NT2/D1 (cell line): ENCODE measurements at regions not wholly inside any gene's neighbourhood (a gene's known extent, or its start where the extent isn't known, plus 50 kb on each side); places are given as distances from the start of the nearest gene placed in this dataset.

Experiments
- DNase-seq: peaks from one replicate; pipeline ENCODE4 v3.0.0-alpha.2; 2011; ENCODE audit warnings: low read depth, low spot score
- H3K27me3 ChIP-seq: 2 replicates; pipeline ENCODE4 v1.6.0; 2011; ENCODE audit warnings: mild to moderate bottlenecking; ENCODE audit not compliant: insufficient read length, insufficient read depth
- H3K36me3 ChIP-seq: 2 replicates; pipeline ENCODE4 v1.6.1; 2011; ENCODE audit warnings: mild to moderate bottlenecking, low read length, mixed read lengths; ENCODE audit not compliant: insufficient read depth, insufficient read length
- H3K4me1 ChIP-seq: 2 replicates; pipeline ENCODE4 v1.5.1; 2011; ENCODE audit not compliant: insufficient read depth, insufficient read length
- H3K4me3 ChIP-seq: 2 replicates; pipeline ENCODE4 v1.5.1; 2011; ENCODE audit warnings: low read depth; ENCODE audit not compliant: insufficient read length
- H3K9ac ChIP-seq: 2 replicates; pipeline ENCODE4 v1.6.0; 2011; ENCODE audit warnings: low read depth; ENCODE audit not compliant: insufficient read length
- H3K9me3 ChIP-seq: 2 replicates; pipeline ENCODE4 v1.5.1; 2011; ENCODE audit warnings: mild to moderate bottlenecking, low read length; ENCODE audit not compliant: insufficient read depth
- SUZ12 ChIP-seq: IDR thresholded peaks from 2 replicates; pipeline ENCODE4 v1.6.1; 2011; ENCODE audit not compliant: insufficient read length, insufficient read depth; ENCODE audit errors: extremely low read depth
- YY1 ChIP-seq: IDR thresholded peaks from 2 replicates; pipeline ENCODE4 v1.6.1; 2011; ENCODE audit not compliant: insufficient read length, insufficient read depth
- ZNF274 ChIP-seq: IDR thresholded peaks from 2 replicates; pipeline ENCODE4 v1.6.1; 2011; ENCODE audit warnings: mild to moderate bottlenecking, low read depth, low read length

DNA sequence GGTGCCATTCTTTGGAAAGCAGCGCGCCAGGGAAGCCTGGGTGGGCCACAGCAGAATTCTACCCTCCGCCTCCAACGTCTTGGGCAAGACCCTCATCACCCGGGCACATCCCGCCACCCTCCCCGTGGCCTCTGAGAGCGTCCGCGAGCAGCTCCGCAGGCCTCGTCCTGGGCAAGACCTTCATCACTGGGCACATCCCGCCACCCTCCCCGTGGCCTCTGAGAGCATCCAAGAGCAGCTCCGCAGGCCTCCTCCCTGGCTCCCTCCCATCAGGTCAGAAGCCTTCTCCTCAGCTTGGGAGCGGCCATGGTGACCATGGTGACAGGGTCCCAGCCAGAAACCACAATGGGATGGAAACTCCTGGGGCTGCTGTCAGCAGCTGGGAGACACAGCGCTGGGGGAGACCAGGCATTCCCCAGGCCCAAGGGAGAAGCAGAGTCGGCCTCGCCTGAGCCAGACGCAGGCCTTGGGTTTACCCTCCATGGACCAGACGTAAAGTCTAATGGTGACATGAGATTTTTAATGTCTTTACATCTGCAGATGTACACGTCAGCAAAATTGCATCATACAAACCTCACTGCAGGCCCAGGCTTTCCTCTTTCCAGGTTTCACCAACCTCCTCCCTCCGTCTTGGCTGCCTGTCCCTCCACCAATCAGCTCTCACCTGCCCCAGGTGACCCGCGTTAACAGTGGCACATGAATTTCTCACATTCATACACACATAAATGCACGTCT, 55.1 kb upstream of the PPP2R2D start:
- Histone ChIP-seq H3K27me3 (no peaks in the 10 kb centered on the region), H3K4me3 (no peak overlapping the region), H3K9me3 (no peaks in the 10 kb centered on the region), H3K36me3 (no peaks in the 10 kb centered on the region), H3K9ac (no peak overlapping the region), H3K4me1 (peaks cover 3% of the 10 kb centered on the region)
- no peak for DNase-seq
- TF ChIP-seq YY1, result no peak
- no peak for TF ChIP-seq ZNF274
- no peak for TF ChIP-seq SUZ12

DNA sequence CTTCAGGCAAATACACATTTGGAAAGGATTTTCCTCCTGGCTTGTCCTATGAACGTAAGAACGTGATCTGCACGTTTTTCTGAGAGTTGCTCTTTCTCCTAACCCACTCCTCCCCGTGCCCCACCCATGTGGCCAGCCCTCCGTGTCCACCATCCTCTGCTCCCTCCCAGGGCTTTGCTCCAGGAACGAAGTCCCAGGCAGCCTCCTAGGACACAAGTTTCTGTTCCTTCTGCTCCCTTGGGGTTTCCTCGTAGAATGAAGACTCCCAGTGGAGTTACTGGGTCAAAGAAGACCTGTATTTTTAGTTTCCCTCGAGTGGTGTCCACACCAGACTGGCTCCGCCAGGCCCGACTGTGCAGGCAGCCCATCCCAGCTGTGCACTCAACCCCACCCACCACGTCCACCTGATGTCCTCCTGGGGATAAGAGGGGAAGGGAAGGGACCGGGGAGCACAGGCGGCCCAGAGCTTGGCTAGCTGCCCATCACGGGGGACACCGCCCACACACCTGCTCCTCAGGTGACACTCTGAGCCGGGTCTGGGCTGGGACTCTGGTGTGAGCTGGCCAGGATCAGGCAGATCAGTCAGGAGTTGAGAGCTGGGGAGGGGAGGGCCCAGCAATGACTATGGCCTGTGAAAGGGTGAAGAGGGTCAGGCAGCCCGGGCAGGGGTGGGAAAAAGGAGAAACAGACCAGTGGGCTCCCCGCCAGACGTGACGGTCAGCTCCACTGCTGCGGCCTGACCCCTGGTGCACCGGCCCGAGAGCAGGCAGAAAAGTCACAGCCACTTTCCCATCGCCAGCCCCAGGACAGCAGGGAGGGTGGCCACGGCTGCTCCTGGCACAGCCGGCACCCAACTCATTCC, 54.3 kb upstream of the PPP2R2D start:
- no peaks in the 10 kb centered on the region for H3K36me3 ChIP-seq
- no peak for TF ChIP-seq SUZ12
- TF ChIP-seq ZNF274, result no peak
- TF ChIP-seq YY1, result no peak
- peaks cover under 1% of the 10 kb centered on the region for H3K4me1 ChIP-seq
- H3K27me3 ChIP-seq, result no peaks in the 10 kb centered on the region
- H3K9ac ChIP-seq, result no peak overlapping the region
- H3K4me3 ChIP-seq, result no peak overlapping the region
- no peak for DNase-seq
- H3K9me3 ChIP-seq, result no peaks in the 10 kb centered on the region

DNA sequence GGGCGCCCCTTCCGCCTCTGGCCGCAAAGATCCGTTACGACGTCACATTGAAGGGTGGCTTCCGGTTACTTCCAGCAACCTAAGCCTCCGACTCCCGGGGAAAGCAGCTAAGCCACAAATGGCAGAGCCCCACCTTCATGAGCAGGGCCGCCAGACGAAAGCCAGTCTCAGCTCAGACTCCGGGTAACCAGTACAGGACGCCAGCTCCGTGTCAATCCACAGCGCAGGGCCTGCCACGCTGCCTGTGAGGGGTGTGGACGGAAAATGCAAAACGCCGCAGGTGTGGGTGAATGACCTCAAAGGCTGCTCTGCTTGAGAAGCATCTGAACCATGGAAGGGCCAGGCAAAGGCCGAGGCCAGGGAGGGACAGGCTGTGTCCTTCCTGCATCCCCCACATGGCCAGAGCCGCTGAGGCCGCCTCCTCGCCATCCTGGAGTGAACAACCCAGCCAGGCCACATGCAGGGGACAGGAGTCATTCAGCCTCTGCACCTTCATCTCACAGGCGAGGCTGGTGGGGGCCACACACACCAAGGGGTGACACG, 53.5 kb upstream of the PPP2R2D start:
- Histone ChIP-seq H3K27me3 (no peaks in the 10 kb centered on the region), H3K4me3 (no peak overlapping the region), H3K9me3 (no peaks in the 10 kb centered on the region), H3K4me1 (no peaks in the 10 kb centered on the region), H3K9ac (no peak overlapping the region), H3K36me3 (no peaks in the 10 kb centered on the region)
- TF ChIP-seq SUZ12 (no peak), ZNF274 (no peak)
- DNase-seq, result no peak

DNA sequence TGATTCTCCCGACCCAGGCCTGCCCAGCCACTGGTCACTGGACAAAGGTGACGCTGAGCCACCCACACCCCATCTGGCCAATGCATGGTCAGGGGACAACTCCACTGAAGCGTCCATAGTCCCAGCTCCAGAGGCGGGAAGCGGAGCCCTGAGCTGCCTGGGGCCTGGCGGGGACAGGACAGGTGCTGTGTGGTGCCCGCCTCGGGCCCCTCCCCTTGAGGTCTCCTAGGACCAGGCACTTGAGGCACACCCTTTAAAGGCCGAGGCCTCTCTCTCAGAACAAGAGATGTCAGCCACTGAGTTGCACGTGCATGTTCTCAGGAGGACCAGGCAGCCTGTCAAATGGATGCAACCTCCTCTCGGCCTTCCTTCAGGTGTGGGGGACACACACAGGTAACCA, 52.5 kb upstream of the PPP2R2D start:
- TF ChIP-seq YY1 (no peak), ZNF274 (no peak), SUZ12 (no peak)
- Histone ChIP-seq H3K36me3 (no peaks in the 10 kb centered on the region), H3K4me3 (no peak overlapping the region), H3K9ac (no peak overlapping the region), H3K9me3 (no peaks in the 10 kb centered on the region), H3K4me1 (no peaks in the 10 kb centered on the region), H3K27me3 (no peaks in the 10 kb centered on the region)
- DNase-seq, result no peak

DNA sequence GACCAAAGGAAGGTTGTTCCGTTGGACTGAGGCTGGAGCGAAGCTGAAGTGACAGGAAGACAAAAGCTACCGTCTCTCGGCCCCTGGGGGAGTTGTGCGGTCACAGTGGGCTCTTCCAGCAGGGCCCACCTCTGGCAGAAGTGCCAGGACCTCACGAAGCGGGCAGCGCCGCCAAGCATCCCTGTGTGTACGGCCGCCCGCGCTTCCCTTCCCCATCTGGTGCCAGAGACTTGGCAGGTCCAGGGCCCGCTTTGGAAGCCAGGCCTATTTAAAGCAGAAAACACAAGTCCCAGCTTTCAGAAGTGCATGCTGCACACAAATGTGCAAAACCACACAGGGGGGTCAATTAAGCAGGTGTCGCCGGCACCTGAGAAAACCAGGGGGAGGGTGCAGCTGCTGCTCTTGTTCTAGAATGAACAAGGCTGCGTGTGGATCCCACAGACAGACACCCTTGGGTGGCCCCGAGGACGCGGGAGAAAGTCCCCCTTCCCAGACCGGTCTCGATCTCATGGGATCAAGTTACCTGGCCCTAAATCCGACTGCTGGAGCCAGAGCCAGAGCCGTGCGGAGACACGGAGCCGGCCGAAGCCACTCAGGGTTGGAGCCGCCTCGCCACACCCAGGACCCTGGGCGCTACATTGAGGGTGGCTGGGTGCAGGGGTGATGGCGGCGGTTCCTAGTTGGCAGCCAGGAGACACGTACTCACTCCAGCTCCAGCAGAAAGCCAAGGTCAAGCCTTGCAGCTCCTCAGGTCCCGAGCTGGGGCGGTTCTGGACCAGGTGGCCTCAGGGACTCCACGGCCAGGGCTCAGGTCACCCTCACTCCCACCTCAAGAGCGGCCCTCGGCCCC, 51.8 kb upstream of the PPP2R2D start:
- no peaks in the 10 kb centered on the region for H3K27me3 ChIP-seq

DNA sequence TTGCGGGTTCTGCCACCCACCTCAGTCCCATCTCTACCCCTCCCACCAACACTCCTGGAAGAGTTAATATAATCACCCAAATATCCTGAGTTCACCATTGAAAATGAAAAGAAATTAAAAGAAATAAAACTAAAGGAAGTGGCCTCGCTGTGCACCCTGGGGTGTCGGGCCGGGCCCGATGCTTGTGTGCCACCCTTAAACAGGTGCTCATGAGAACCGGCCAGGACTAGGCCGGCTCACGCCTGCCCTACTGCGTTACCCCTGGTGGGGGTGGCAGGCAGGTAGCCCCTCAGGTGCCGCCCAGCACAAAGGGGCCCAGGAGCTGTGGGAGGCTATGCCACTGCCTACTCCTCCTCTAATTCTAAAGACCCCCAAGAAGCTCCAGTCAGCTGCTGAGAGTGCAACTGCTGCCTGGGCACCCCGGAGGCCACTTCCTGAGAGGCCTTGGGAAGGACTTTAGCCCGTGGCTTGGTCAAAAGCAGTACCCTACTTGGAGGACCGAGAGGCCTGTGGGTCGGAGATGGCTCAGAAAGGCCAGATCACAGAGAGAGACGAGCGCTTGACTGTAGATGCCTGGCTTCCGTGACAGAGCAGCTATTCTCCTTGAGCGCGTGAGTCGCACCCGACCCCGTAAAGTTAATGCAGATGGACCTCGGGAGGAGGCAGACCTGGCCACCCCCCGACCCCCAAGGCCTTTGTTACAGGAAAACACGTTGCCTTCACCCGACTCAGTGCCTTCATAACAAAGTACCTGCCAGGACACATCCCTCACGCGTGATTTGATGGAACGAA, 51.0 kb upstream of the PPP2R2D start:
- no peak overlapping the region for H3K9ac ChIP-seq
- no peaks in the 10 kb centered on the region for H3K9me3 ChIP-seq

More for the DNA sequence above, 51.8 kb upstream of the PPP2R2D start:
- no peak for DNase-seq
- Histone ChIP-seq H3K9ac (no peak overlapping the region), H3K9me3 (no peaks in the 10 kb centered on the region), H3K4me3 (no peak overlapping the region), H3K4me1 (no peaks in the 10 kb centered on the region), H3K36me3 (no peaks in the 10 kb centered on the region)
- TF ChIP-seq ZNF274 (no peak), YY1 (no peak), SUZ12 (no peak)

More for the DNA sequence above, 51.0 kb upstream of the PPP2R2D start:
- Histone ChIP-seq H3K4me3 (no peak overlapping the region), H3K4me1 (no peaks in the 10 kb centered on the region), H3K27me3 (no peaks in the 10 kb centered on the region), H3K36me3 (no peaks in the 10 kb centered on the region)
- no peak for DNase-seq
- no peak for TF ChIP-seq YY1
- TF ChIP-seq SUZ12, result no peak
- no peak for TF ChIP-seq ZNF274
